CD4-positive, alpha-beta T cell treated with Interleukin-4 for 1 hour (primary cell): ENCODE measurements at regions not wholly inside any gene's neighbourhood (a gene's known extent, or its start where the extent isn't known, plus 50 kb on each side); places are given as distances from the start of the nearest gene placed in this dataset.
"Not testable (repeated sequence)": the region's sequence is repeated elsewhere in the genome, so short reads cannot be mapped to it uniquely, and the experiment has no call there.

Source experiments
- DNase-seq, 2 donors: peaks; one replicate each; pipeline ENCODE4 v3.0.0-alpha.2; 2020 to 2022

DNA sequence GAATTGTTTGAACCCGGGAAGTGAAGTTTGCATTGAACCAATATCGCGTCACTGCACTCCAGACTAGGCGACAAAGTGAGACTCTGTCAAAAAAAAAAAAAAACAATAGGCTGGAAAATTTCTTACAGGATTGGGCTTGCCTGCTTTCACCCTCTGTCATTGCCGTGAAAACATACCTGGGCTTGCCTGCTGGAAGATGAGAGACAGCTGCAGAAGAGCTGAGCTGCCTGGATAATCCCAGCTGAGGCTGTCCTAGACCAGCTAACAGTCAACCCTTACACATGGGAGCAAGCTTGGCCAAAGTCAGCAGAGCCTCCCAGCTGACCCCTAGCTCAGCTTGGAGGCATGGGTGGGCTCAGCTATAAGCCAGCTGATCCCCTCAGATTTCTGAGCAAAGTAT, 306.2 kb downstream of the CCSER2 start:
- no peak for DNase-seq

DNA sequence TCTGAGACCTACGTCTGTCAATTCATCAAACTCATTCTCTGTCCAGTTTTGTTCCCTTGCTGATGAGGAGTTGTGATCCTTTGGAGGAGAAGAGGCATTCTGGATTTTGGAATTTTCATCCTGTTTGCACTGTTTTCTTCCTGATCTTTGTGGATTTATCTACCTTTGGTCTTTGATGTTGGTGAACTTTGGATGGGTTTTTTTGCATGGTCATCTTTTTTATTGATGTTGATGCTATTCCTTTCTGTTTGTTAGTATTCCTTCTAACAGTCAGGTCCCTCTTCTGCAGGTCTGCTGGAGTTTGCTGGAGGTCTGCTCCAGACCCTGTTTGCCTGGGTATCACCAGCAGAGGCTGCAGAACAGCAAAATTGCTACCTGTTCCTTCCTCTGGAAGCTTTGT, 322.2 kb downstream of the CCSER2 start:
- DNase-seq: not testable (repeated sequence)

GRCh38 chr10:84654671-84655070, 326.3 kb downstream of the CCSER2 start:
- no peak for DNase-seq

DNA sequence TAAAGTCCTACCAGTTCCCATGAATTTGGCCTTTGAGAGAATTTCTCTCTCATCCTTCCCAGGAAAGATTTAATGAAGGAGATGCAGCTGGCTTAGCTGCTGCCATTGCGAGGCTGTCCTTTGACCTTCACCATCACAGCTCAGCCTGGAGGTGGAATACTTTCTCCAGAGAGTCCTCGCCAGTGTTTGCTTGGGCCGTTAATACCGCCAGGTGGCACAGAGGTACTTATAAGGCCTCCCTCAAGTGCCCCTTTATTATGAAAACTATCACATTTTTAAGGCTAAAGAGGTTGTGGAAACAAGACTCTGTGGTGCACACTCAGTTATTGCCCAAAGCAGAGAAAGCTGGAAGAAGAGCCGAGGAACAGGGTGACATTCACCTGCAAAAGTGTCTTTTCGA, 330.6 kb downstream of the CCSER2 start:
- DNase-seq: no peak

DNA sequence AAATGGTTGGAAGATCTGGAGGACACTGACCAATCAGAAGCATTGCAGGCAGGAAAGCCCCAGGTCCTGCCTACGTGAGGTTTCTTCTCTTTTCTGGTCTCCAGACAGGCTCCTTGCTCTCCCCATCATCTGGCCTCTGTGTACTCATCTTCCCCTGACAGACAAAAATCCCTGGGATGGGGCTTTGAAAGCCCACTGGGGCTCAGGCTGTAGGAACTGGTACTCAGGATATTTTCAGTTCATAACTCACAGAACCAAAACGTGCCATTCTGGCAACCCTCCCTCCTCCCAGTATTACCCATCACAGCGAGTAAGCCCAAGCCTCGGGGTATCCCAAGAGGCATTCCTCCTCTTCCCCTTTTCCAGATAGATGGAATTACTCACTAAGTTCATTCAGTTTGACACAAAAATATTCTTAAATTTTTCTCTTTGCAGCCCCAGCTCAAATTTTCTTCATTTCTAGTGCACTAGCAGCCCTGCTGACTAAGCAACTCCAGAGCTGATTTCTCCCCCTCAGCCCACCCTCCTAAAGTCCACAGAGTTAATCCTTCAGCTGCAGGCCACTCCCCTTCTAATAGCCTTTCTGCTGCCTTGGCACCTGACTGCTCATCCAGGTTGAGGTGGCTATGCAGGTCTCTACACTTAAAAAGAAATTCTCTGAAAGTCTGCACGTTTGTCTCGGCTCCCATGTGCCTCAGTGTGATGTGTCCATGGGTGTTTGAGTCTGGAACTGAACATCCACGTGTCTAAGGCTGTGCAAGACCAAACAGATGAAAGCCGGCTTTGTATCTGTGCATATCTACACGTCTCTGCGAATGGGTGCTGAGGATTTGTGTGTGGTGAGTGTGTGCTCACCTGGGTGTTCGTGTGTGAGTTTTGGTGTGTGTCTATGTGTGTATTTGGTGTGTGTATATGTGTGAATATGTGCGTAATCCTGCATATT, 331.4 kb downstream of the CCSER2 start:
- no peak for DNase-seq

GRCh38 chr10:84660450-84661159, 332.2 kb downstream of the CCSER2 start:
- DNase-seq: no peak

GRCh38 chr10:84665211-84665610, 336.8 kb downstream of the CCSER2 start:
- DNase-seq: no peak

GRCh38 chr10:84665883-84666463, 337.6 kb downstream of the CCSER2 start:
- no peak for DNase-seq

DNA sequence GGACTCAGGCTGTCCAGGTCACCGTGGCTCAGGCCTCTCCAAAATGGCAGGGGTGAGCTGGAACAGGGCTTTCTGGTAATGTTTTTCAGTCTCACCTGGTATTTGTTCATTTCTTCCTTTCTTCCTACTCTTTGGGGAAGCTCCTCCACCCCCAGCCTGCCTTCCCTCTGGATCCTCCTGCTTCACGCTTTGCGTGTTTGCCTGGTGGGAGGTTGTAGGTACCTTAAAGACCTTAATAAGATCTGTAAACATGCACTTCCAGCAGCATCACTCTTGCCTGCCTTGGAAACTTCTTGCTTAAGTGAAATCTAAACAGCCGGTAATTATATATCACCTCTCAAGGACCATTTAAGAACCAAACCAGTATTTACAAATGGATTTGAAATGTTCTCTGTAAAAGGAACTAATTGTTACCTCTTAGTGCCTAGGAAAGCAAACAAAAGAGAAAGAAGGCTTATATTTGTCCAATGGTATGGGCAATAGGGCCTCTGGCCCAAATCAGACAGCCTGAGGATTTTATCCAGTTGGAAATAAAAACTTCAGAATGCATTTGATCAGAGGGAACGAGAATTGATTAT, 339.9 kb downstream of the CCSER2 start:
- no peak for DNase-seq

- no peak for DNase-seq
These were observed 346.7 kb downstream of the CCSER2 start for GRCh38 chr10:84675060-84675459.

GRCh38 chr10:84676536-84676935, 348.1 kb downstream of the CCSER2 start:
- no peak for DNase-seq

GRCh38 chr10:84681781-84682180, 353.4 kb downstream of the CCSER2 start:
- no peak for DNase-seq

DNA sequence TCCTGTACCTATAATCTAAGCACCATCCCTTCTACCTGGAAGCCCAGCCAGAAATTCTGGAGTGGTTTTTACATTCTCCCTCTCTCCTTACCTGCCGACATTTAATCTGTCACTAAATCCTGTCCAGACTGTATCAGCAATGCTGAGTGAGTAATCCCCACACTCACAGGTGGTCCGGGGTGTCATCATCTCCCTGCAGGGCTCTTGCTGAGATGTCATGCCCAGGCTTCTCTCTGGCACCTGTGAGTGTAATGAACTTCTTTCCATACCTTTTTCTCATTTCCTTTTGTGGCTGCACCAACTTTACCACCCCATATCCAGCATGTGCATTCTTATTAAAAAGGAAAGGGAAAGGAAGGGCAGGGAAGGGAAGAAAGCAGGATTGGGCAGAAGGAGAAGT, 355.2 kb downstream of the CCSER2 start:
- no peak for DNase-seq

- DNase-seq: no peak
These were observed 355.8 kb downstream of the CCSER2 start for GRCh38 chr10:84683980-84684740.

- DNase-seq: no peak
These were observed 356.8 kb downstream of the CCSER2 start for GRCh38 chr10:84685047-84685660.

GRCh38 chr10:84693006-84693405, 364.6 kb downstream of the CCSER2 start:
- no peak for DNase-seq

DNA sequence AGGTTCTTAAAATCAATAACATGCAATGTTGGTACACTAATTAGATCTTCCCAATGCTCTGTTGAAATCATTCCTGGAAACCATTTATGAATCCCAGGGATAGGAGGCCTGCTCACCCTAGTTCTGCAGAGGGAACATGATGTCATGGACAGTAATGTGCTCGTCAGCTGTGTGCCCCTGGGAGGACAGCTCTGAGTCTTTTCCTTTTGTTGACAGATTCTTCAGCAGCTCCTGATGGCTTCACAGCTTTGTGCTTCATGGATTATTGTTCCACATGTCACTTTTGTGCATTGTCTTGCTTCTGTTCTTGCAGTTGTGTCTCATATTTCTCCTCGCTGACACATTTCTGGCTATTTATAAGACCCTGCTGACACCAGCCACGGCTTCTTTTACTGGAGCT, 367.5 kb downstream of the CCSER2 start:
- DNase-seq: no peak

- DNase-seq: no peak
These were observed 368.2 kb downstream of the CCSER2 start for GRCh38 chr10:84696610-84697009.

DNA sequence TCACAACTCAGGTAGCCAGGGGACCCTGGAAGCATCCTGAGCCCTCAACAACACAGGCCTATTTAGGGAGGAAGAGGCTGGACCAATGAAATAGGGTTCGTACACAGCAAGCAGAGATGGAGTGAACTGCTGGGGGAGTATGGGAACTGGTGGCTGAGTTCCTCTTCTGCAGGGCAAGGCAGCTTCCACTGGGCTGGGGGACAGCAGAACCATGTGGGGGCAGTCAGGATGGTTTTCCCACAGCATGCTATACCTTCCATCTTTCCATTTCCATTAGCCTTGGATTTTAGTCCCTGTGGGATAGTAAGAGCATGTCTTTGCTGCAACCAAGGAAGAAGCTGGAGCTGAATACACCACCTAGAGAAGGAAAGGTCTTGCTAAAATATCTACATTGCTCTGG, 370.6 kb downstream of the CCSER2 start:
- no peak for DNase-seq

DNA sequence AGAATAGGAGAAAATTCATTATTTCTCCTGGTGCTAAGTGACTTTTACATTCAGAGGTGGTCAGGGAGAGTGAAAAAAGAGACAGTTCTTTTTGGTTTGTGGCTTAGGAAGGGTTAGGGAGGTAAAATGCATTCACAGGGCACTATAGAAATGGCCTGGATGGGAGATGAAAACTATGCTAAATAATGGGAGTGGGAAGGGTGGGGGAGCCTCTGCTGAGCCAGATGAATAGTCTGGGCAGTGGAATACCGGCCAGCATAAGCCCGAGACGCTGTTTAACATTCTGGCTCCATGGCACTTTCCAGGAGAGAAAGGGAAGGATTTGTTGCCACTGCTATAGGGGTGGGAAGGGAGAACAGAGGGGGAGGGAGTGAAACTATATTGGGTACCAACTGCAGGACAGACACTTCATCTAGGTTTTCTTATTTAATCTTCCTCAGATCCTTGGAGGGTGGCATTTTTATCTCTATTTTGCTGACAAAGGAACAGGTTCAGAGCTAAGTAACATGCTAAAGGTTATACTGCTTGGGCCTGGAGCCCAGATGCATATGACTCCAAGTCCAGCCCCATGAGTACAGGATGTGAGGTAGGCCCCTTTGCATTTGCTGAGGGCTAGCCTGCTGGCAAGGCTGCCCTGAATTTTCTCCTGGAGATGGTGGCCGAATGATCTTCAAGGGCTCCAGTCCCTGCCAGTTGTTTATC, 372.4 kb downstream of the CCSER2 start:
- DNase-seq: no peak

DNA sequence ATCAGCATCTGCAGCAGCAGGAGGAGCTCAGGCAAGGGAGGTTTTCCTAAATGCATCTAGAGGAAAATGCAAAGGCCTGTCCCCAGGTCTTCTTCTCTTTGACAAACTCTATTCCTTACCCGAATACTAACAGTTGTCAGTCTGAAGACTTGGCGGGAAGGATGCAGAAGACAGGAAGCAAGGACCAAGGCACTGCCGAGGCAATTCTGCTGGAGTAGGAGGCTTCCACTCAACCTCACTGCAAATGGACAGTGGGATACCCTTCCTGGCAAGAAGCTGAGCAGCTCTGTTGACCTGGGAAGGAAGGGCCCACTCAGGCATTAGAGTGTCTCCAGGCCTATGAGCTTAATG, 373.0 kb downstream of the CCSER2 start:
- no peak for DNase-seq

GRCh38 chr10:84704101-84704500, 375.7 kb downstream of the CCSER2 start:
- DNase-seq: no peak
